ENCODE measurements at regions not wholly inside any gene's neighbourhood (a gene's known extent, or its start where the extent isn't known, plus 50 kb on each side); places are given as distances from the start of the nearest gene placed in this dataset.

DNA sequence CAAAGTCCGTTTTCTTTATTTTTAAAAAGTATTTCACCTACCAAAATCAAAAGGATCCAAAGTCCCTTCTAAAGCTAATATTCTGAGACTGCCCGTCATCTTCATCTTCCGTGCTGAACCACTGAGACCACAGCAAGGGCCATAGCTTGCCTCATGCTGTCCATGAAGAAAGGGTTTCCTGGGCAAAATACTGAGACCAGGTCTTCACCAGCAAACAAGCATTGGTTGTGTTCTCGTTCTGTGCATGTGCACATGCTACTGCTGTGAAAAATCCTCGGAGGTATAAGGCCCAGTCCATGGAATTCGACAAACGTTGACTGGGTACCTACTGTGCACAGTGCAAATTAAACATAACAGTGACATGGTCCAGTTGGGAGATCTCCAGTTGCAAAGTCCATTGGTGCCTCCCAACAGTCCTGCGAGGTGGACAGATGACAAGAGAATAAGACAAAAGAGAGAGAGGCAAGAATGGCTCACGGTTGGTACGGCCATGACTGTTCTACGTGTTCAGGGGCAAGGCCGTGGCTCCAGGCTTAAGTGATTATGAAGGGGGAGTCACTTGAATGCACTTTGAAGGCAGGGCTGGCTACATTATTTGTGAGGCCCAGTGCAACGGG, 192.6 kb upstream of the GLI2 start (continued):
- TF ChIP-seq, protein P1, sequence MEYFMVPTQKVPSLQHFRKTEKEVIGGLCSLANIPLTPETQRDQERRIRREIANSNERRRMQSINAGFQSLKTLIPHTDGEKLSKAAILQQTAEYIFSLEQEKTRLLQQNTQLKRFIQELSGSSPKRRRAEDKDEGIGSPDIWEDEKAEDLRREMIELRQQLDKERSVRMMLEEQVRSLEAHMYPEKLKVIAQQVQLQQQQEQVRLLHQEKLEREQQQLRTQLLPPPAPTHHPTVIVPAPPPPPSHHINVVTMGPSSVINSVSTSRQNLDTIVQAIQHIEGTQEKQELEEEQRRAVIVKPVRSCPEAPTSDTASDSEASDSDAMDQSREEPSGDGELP (IDR thresholded peaks at IDR 0.05; ENCODE audit: borderline replicate concordance, low read depth): peak; percentile 38; the same call in 1 of the 2 replicates
- TF ChIP-seq IRX3 (CRISPR knock-in tag; IDR thresholded peaks at IDR 0.05; ENCODE audit: borderline replicate concordance, low read depth) (peak; percentile 84; the same call in 1 of the 2 replicates), KLF15 (CRISPR knock-in tag; IDR thresholded peaks at IDR 0.05; ENCODE audit: borderline replicate concordance) (no peak), ZNF292 (CRISPR knock-in tag; IDR thresholded peaks at IDR 0.05; ENCODE audit: borderline replicate concordance, low read depth) (no peak; the same call in 1 of the 2 replicates), BRD4 (CRISPR knock-in tag; IDR thresholded peaks at IDR 0.05) (peak; percentile 60; the same call in 1 of the 2 replicates), EZH2 (conservative IDR thresholded peaks at IDR 0.05; ENCODE audit: low read depth, low read length) (no peak), EP300 (IDR thresholded peaks at IDR 0.05; ENCODE audit: low read depth in 2 of 2, low read length in 2 of 2) (no peak; a peak in 1 of 4 replicates), EP300 (CRISPR knock-in tag; IDR thresholded peaks at IDR 0.05; ENCODE audit: borderline replicate concordance) (no peak), ZFP36L1 (CRISPR knock-in tag; IDR thresholded peaks at IDR 0.05) (0 out of 2 replicates have a peak, but pooled peaks have one; percentile 48), MED8 (CRISPR knock-in tag; IDR thresholded peaks at IDR 0.05; ENCODE audit: insufficient replicate concordance) (no peak), JUND (CRISPR knock-in tag; IDR thresholded peaks at IDR 0.05) (0 out of 2 replicates have a peak, but pooled peaks have one; percentile 61), ZSCAN31 (CRISPR knock-in tag; IDR thresholded peaks at IDR 0.05; ENCODE audit: low read depth) (peak; percentile 80), YY1 (IDR thresholded peaks at IDR 0.05; ENCODE audit: insufficient read depth, insufficient replicate concordance, low read depth, low read length) (peak; percentile 31), THAP11 (CRISPR knock-in tag; IDR thresholded peaks at IDR 0.05) (peak; percentile 52; the same call in 1 of the 2 replicates)
- TF ChIP-seq, protein P2, sequence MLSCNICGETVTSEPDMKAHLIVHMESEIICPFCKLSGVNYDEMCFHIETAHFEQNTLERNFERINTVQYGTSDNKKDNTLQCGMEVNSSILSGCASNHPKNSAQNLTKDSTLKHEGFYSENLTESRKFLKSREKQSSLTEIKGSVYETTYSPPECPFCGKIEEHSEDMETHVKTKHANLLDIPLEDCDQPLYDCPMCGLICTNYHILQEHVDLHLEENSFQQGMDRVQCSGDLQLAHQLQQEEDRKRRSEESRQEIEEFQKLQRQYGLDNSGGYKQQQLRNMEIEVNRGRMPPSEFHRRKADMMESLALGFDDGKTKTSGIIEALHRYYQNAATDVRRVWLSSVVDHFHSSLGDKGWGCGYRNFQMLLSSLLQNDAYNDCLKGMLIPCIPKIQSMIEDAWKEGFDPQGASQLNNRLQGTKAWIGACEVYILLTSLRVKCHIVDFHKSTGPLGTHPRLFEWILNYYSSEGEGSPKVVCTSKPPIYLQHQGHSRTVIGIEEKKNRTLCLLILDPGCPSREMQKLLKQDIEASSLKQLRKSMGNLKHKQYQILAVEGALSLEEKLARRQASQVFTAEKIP (CRISPR knock-in tag; IDR thresholded peaks at IDR 0.05; ENCODE audit: borderline replicate concordance): no peak
- TF ChIP-seq, protein P3, sequence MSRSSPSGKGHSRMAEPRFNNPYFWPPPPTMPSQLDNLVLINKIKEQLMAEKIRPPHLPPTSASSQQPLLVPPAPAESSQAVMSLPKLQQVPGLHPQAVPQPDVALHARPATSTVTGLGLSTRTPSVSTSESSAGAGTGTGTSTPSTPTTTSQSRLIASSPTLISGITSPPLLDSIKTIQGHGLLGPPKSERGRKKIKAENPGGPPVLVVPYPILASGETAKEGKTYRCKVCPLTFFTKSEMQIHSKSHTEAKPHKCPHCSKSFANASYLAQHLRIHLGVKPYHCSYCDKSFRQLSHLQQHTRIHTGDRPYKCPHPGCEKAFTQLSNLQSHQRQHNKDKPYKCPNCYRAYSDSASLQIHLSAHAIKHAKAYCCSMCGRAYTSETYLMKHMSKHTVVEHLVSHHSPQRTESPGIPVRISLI (CRISPR knock-in tag; IDR thresholded peaks at IDR 0.05; ENCODE audit: borderline replicate concordance): peak; percentile 47; the same call in 1 of the 2 replicates
- TF ChIP-seq, protein P4, sequence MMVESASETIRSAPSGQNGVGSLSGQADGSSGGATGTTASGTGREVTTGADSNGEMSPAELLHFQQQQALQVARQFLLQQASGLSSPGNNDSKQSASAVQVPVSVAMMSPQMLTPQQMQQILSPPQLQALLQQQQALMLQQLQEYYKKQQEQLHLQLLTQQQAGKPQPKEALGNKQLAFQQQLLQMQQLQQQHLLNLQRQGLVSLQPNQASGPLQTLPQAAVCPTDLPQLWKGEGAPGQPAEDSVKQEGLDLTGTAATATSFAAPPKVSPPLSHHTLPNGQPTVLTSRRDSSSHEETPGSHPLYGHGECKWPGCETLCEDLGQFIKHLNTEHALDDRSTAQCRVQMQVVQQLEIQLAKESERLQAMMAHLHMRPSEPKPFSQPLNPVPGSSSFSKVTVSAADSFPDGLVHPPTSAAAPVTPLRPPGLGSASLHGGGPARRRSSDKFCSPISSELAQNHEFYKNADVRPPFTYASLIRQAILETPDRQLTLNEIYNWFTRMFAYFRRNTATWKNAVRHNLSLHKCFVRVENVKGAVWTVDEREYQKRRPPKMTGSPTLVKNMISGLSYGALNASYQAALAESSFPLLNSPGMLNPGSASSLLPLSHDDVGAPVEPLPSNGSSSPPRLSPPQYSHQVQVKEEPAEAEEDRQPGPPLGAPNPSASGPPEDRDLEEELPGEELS (CRISPR knock-in tag; IDR thresholded peaks at IDR 0.05): no peak
- TF ChIP-seq, protein P5, sequence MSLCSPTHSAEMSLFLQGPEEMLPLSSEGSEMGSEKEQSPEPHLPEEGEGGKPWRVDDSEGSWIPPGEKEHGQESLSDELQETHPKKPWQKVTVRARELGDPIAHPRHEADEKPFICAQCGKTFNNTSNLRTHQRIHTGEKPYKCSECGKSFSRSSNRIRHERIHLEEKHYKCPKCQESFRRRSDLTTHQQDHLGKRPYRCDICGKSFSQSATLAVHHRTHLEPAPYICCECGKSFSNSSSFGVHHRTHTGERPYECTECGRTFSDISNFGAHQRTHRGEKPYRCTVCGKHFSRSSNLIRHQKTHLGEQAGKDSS (CRISPR knock-in tag; IDR thresholded peaks at IDR 0.05; ENCODE audit: borderline replicate concordance, low read depth): peak; percentile 57; the same call in 1 of the 2 replicates
